Skin of body (tissue), 1 donor: ENCODE measurements at regions not wholly inside any gene's neighbourhood (a gene's known extent, or its start where the extent isn't known, plus 50 kb on each side); places are given as distances from the start of the nearest gene placed in this dataset.
A peak's percentile ranks its signal among the peaks of the same experiment; 100 is the strongest.

Source experiments
- DNase-seq: peaks from one replicate; lab custom pipeline; 2025; lab: John Stamatoyannopoulos, UW

DNA sequence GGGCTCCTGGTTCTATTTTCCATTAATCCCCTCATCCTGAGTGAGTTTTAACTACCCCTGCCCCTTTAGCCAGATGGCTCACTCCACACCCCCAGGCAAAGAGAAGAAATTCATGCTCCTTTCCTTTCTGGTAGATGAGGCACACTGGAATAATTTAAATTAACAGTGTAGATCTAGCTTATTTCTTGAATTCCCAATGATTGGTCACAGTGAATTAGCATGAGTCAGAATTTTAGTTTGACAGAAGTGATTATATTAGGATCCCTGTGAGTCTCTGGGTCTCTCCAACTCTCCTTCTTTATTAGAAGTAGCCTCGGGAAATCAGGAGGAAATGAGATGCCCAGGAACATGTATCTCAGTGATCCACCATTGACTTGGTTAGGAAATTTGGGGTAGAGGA is 103.1 kb upstream of the KAZN start:
- DNase-seq = no peak

DNA sequence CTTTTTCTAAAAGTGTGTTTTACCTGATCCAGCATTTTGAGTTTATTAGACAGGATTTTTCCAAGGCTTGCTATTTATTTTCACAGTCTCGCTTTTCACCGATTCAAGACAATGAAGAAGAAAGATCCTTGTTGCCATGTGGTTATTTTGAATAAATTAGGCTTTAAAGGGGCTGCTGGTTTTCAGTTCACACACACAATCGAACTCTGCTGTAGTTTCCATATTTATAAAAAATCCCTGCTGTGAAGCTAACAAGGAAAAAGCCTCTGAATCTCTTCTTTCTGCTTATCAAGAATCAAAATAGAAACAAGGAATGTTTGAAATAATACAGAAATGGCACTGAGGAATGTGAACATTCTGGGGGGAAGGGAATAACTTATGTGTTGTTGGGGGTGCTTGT is 102.5 kb upstream of the KAZN start:
- DNase-seq = no peak

- DNase-seq = no peak
These were observed 99.6 kb upstream of the KAZN start for GRCh38 chr1:14498839-14499238.

DNA sequence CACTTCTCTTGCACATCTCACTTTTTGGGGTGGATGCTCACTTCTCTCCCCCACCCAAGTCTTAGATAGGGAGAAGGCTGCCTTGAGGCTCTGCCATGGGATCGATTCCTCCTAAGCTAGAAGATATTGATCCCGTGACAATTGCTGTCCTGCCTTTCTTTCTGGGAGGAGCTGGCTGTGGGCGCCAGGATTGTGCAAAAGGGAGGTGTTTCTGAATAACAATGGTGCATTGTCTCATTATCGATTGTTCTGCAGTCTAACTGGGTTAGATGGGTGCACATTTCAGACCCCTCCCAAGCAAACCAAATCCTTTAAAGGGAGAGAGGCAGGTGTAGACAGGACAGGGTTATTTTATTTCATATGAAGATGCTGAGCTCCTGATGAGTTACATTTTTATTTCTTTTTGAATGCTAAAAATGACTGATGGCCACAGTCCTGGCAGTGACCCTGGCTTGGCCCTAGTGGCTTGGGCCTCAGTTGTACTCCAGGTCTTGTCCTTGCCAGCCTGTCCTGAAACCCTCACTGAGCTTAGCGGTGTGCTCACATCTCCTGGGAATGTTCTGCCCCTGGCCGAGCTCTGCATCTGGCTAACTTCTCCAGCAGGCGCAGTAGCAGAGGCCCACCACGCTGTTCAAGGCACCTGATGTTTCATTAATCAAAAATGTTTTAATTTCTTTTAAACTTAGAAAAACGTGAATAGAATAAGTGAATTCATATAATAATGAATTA is 99.0 kb upstream of the KAZN start:
- no peak for DNase-seq

GRCh38 chr1:14500041-14500440 is 98.4 kb upstream of the KAZN start:
- no peak for DNase-seq

- DNase-seq = no peak
These were observed 97.6 kb upstream of the KAZN start for GRCh38 chr1:14500912-14501311.

DNA sequence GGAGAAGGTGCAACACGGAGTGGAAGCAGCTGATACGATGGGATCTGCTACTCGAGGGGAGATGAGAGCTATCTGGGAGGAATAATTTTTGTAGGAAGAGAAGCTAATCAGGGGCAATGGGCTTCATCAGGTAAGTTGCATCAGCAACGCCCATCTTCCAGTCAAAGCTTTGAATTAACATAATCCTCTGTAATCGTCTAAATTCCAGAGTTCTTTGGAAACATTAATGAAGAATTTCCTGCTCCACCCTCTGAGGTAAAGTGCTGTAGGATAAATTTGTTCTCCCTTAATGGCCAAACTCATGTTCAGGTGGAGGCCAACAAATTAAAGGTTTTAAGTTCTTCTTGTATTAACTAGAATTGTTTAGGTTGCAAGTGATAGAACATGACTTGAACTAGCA is 94.0 kb upstream of the KAZN start:
- no peak for DNase-seq

DNA sequence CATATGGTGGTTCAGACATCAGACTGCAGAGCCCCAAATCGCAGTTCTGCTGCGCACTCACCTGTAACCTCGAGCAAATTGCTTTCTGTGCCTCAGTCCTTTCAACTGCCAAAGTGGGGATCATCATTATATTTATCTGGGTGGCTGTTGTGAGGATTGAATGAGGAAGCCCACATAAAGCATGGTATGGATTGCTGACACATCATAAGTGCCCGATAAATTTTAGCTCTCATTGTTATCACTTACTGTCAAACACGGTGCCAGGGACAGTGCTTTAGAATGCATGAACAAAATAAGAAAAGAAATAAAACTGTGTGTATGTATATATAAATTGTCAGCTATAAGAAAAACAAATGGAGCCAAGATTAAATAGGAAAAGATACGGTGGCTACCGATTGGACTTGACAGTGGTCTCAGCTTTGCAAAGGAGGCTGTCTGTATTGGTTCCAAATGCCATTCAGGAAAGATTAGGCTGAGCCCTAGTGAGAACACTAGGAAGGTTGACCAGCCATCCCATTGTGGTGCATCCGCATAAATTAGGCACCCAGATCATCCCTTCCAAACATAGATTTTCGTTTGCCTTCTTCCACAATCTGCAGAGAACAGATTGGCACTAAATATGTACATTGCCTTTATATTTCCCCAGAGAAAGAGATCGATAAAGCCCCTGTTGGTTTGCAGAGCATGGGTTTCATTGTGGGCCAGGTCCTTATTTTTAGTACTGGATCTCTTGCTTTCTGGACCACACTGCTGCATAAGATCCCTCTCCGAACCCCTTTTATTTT is 91.8 kb upstream of the KAZN start:
- no peak for DNase-seq

DNA sequence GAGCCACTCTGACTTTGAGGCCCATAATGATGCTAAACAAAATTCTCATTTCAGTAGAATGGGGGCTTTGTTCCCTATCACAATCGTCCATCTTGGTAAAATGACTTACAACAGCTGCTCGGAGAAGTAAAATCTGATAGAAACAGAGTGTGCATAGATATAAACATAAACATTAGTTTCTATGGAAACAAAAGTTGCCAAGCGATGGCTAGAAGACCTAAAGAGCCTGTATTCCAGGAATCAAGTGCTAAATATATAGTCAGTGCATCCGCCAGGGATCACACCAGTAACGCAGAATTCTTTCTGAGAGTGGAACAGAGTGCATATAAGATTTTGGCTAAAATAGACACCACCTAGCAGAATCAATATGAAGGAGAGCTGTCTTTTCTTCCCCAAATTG is 91.2 kb upstream of the KAZN start:
- peak; percentile 32 for DNase-seq

- no peak for DNase-seq
These were observed 89.9 kb upstream of the KAZN start for GRCh38 chr1:14508613-14509012.

DNA sequence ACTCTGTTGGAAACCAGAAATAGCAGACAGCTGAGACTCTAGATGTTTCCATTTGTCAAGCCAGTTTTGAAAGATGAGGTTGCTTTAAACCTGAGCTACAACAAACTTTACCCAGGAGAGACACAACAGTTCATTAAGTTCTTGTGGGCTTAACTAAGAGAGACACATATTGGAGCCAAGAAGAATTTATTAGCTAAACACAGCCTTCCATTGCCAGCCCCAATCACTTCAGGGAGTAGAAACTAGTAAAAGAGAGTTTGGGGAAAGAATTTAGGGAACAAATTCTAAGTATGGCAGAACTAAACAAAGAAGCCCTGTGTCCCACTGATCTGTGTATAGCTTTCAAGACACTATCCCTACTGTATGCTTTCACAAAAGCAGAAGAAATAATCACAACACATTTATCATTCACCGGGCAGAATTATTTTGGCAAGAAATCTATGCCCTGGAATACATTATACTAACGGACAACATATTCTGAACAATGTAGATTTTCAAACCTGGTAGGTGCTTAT is 87.3 kb upstream of the KAZN start:
- DNase-seq = peak; percentile 19

GRCh38 chr1:14511796-14512585 is 86.5 kb upstream of the KAZN start:
- no peak for DNase-seq

DNA sequence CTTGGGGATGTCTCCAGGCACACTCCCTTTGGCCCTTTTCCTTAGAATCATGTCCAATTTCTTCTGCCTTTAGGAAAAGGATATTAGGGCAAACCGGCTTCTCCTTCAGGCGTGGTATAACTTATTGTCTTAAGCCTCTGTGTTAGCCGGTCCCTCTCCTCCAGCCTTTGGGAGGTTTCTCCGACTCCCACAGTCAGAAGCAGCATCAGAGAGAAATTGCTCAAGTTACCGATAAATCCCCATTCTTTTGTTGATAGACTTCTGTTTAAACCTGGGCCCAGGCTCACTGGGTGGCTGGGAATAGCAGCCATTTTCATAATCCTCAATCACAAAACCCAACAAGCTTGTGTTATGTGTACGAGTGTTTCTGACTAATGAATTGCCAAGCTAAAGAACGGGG is 85.4 kb upstream of the KAZN start:
- DNase-seq = no peak

DNA sequence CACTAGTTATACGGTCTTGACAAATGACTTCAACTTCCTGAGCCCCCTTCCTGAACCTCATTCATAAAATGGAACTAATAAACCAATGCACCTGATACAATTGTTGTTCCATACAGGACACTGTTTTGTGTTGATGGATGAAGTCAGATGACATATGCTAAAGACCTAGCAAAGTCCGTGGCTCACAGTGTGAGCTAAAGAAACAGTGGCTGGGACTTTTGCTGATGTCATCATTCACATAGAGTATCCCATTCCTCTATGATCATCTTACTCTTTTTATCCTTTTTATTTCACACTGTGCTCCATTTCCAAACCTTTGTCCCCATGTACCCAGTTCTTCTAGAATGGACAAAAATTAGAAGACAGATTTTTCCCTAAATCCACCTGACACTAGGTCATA is 83.7 kb upstream of the KAZN start:
- DNase-seq = no peak

- peak; percentile 36 for DNase-seq
These were observed 81.3 kb upstream of the KAZN start for GRCh38 chr1:14516974-14517840.

GRCh38 chr1:14517841-14518180 is 80.7 kb upstream of the KAZN start:
- no peak for DNase-seq

DNA sequence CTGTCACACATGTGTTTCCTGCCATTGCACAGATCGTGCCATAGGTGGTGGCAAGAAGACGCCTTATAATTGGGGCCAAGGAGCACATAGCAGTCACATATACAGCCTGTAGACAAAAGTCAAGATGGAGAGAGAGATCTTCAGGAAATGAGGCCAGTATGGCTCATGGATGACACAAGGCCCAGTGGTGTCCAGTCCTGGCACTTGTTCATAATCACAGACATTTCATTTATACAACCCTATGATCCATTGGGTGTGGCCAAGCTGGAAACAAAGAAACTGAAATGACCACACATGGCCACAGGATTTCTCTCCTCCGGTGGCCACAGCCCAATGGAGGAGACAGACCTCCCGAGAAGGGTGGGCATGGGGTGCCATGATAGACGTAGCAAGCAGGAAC is 78.5 kb upstream of the KAZN start:
- DNase-seq = no peak

DNA sequence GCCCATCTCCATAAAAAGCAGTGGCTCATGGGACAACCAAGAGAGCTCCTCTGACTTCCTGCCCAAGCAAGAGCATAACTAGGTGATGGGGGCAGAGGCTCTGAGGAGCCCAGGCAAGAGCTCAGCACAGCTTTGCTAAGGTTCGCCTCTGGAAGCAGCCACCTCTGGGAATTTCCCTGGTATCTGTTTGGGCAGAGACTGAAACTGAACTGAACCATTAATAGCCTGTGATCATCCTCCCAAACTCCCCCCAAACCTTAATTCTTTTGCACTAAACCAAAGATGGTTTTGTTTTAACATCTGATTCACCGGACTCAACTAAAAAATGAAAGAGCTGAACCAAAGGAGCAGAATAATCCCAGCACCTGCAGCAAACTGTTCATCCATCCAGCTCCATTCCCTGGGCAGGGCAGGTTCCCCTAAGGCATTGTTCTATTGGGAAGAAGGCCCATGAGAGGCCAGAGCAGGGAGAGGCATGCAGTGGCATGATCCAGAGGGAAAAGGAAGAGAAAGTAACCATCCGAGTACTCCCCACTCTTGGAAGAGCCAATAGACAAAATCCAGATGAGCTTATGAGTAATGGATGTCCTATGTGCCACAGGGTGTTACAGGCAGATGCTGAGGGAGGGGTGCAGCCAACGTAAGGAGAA is 77.8 kb upstream of the KAZN start:
- no peak for DNase-seq

GRCh38 chr1:14521622-14522021 is 76.9 kb upstream of the KAZN start:
- no peak for DNase-seq

- peak; percentile 80 for DNase-seq
These were observed 76.2 kb upstream of the KAZN start for GRCh38 chr1:14522077-14522925.
